ENCODE measurements at regions not wholly inside any gene's neighbourhood (a gene's known extent, or its start where the extent isn't known, plus 50 kb on each side); places are given as distances from the start of the nearest gene placed in this dataset.

GRCh38 chr2:200135082-200135481 is 171.4 kb upstream of the SPATS2L start:
- no peaks in the 10 kb centered on the region for H3K27me3 ChIP-seq
- no peaks in the 10 kb centered on the region for H3K36me3 ChIP-seq
- no peak overlapping the region for H3K4me3 ChIP-seq
- no peak overlapping the region for H3K27ac ChIP-seq
- no peak for DNase-seq
- H3K9me3 ChIP-seq = no peaks in the 10 kb centered on the region
- TF ChIP-seq EP300 (IDR thresholded peaks at IDR 0.05) = no peak
- no peak for TF ChIP-seq CTCF (IDR thresholded peaks at IDR 0.05)
- TF ChIP-seq POLR2AphosphoS5 (IDR thresholded peaks at IDR 0.05) = no peak
- TF ChIP-seq POLR2A (IDR thresholded peaks at IDR 0.05) = no peak
- WGBS, 2 donors = 96% methylated on average over 3 of the region's 3 CpGs
- H3K4me1 ChIP-seq = peaks cover 0 to 27% (median 17%) of the 10 kb centered on the region in 4 donors
- intact Hi-C loops (cut with DNase I) = no loop called here

GRCh38 chr2:200136655-200137054 is 169.8 kb upstream of the SPATS2L start:
- no peaks in the 10 kb centered on the region for H3K36me3 ChIP-seq
- H3K27ac ChIP-seq = no peak overlapping the region
- no peaks in the 10 kb centered on the region for H3K9me3 ChIP-seq
- WGBS, 2 donors = 90 to 95% methylated on average over 5 of the region's 5 CpGs
- H3K4me1 ChIP-seq = peaks cover 0 to 27% (median 17%) of the 10 kb centered on the region in 4 donors
- TF ChIP-seq CTCF (IDR thresholded peaks at IDR 0.05) (no peak), POLR2A (IDR thresholded peaks at IDR 0.05) (no peak), POLR2AphosphoS5 (IDR thresholded peaks at IDR 0.05) (no peak), EP300 (IDR thresholded peaks at IDR 0.05) (no peak)
- intact Hi-C loops (cut with DNase I) = no loop called here
- no peak overlapping the region for H3K4me3 ChIP-seq
- no peak for DNase-seq
- H3K27me3 ChIP-seq = no peaks in the 10 kb centered on the region

- TF ChIP-seq CTCF (IDR thresholded peaks at IDR 0.05) (no peak), EP300 (IDR thresholded peaks at IDR 0.05) (no peak), POLR2A (IDR thresholded peaks at IDR 0.05) (no peak), POLR2AphosphoS5 (IDR thresholded peaks at IDR 0.05) (no peak)
- H3K4me1 ChIP-seq = peaks cover 0 to 27% (median 17%) of the 10 kb centered on the region in 4 donors
- whole genome bisulfite sequencing, 2 donors = 25 to 65% methylated on average over 2 of the region's 2 CpGs
- no peaks in the 10 kb centered on the region for H3K9me3 ChIP-seq
- no peak overlapping the region for H3K27ac ChIP-seq
- no peaks in the 10 kb centered on the region for H3K27me3 ChIP-seq
- no peaks in the 10 kb centered on the region for H3K36me3 ChIP-seq
- intact Hi-C loops (cut with DNase I) = no loop called here
- no peak overlapping the region for H3K4me3 ChIP-seq
- no peak for DNase-seq
Observed at GRCh38 chr2:200137271-200137670, 169.2 kb upstream of the SPATS2L start.

- H3K27me3 ChIP-seq = no peaks in the 10 kb centered on the region
- peaks cover 0 to 27% (median 17%) of the 10 kb centered on the region in 4 donors for H3K4me1 ChIP-seq
- TF ChIP-seq CTCF (IDR thresholded peaks at IDR 0.05) = no peak
- TF ChIP-seq POLR2A (IDR thresholded peaks at IDR 0.05) = no peak
- no peak for TF ChIP-seq POLR2AphosphoS5 (IDR thresholded peaks at IDR 0.05)
- TF ChIP-seq EP300 (IDR thresholded peaks at IDR 0.05) = no peak
- no peak for DNase-seq
- WGBS, 2 donors = 68 to 79% methylated on average over 1 of the region's 1 CpG
- no peaks in the 10 kb centered on the region for H3K36me3 ChIP-seq
- H3K4me3 ChIP-seq = no peak overlapping the region
- H3K9me3 ChIP-seq = no peaks in the 10 kb centered on the region
- H3K27ac ChIP-seq = peak overlapping the region in 1 of 4 donors; percentile 57
- intact Hi-C loops (cut with DNase I) = no loop called here
Observed at GRCh38 chr2:200137691-200138090, 168.8 kb upstream of the SPATS2L start.
